ENCODE measurements at regions not wholly inside any gene's neighbourhood (a gene's known extent, or its start where the extent isn't known, plus 50 kb on each side); places are given as distances from the start of the nearest gene placed in this dataset.

- TF ChIP-seq YY1 (IDR thresholded peaks at IDR 0.05) (no peak), CTCF (IDR thresholded peaks at IDR 0.05; ENCODE audit: low read depth, low read length, missing input control) (no peak), FOXA1 (IDR thresholded peaks at IDR 0.05) (no peak), SP1 (IDR thresholded peaks at IDR 0.05) (no peak), ATF3 (IDR thresholded peaks at IDR 0.05) (no peak), TAF1 (conservative IDR thresholded peaks at IDR 0.05) (no peak), MAX (IDR thresholded peaks at IDR 0.05) (no peak), RAD21 (IDR thresholded peaks at IDR 0.05) (no peak), EGR1 (IDR thresholded peaks at IDR 0.05; ENCODE audit: low read depth in 2 of 2) (no peak)
Measured at GRCh38 chr1:4273243-4273642, 373.2 kb upstream of the C1orf174 start.
